GM12874 (cell line): ENCODE measurements at regions not wholly inside any gene's neighbourhood (a gene's known extent, or its start where the extent isn't known, plus 50 kb on each side); places are given as distances from the start of the nearest gene placed in this dataset.

Experiments used
- CTCF ChIP-seq: IDR thresholded peaks from 2 replicates; pipeline ENCODE4 v1.5.1; 2011; ENCODE audit warnings: low read depth, mild to moderate bottlenecking, control low read depth, low read length, moderate library complexity; ENCODE audit not compliant: insufficient read depth

GRCh38 chr21:41075656-41076055 lies 92.3 kb upstream of the BACE2 start:
- TF ChIP-seq CTCF, result no peak

GRCh38 chr21:41076064-41076463 lies 91.9 kb upstream of the BACE2 start:
- no peak for TF ChIP-seq CTCF

- TF ChIP-seq CTCF, result no peak
Measured at GRCh38 chr21:41079159-41079558, 88.8 kb upstream of the BACE2 start.

- TF ChIP-seq CTCF, result no peak
Measured at GRCh38 chr21:41080485-41081121, 87.4 kb upstream of the BACE2 start.

- no peak for TF ChIP-seq CTCF
Measured at GRCh38 chr21:41086569-41086968, 81.4 kb upstream of the BACE2 start.

- no peak for TF ChIP-seq CTCF
Measured at GRCh38 chr21:41090981-41091380, 77.0 kb upstream of the BACE2 start.

- TF ChIP-seq CTCF, result no peak
Measured at GRCh38 chr21:41091616-41092015, 76.3 kb upstream of the BACE2 start.
